Coronary artery (tissue), 2 donors: ENCODE measurements at regions not wholly inside any gene's neighbourhood (a gene's known extent, or its start where the extent isn't known, plus 50 kb on each side); places are given as distances from the start of the nearest gene placed in this dataset.

Experiments
- DNase-seq: peaks from one replicate; pipeline ENCODE4 v3.0.0-alpha.2; 2017; ENCODE audit warnings: low spot score
- H3K27ac ChIP-seq, 2 donors: fragments of 200-600 bp; sonication (generic); one replicate each; pipeline ENCODE4 v1.5.1; 2016 to 2019
- H3K4me3 ChIP-seq: fragments of 200-600 bp; sonication (generic); 2 replicates; pipeline ENCODE4 v1.5.1; 2016; ENCODE audit warnings: mild to moderate bottlenecking, moderate library complexity
- CTCF ChIP-seq: fragments of 200-600 bp; sonication (generic); IDR thresholded peaks from one replicate; pipeline ENCODE4 v1.5.1; 2019; ENCODE audit warnings: antibody characterized with exemption

DNA sequence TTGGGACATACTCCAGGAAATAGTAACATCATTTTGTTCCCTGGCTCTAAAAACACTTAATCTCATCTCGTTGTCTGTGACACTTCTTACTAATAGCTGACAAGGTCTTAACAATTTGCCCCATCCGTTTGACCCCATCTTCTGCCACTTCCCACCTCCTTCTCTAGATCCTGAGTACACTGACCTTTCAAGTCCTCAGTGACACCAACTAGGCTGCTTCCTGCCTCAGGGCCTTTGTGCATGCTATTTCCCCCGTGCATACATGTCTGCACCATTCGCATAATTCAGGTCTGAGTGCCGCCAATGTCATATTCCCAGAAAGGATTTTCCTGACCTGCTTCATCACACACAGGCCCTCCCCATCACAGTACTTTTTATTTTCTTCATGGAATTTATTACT is 70.6 kb upstream of the CCND2 start:
- DNase-seq: no peak
- no peak overlapping the region for H3K4me3 ChIP-seq
- no peak for TF ChIP-seq CTCF
- no peak overlapping the region for H3K27ac ChIP-seq

DNA sequence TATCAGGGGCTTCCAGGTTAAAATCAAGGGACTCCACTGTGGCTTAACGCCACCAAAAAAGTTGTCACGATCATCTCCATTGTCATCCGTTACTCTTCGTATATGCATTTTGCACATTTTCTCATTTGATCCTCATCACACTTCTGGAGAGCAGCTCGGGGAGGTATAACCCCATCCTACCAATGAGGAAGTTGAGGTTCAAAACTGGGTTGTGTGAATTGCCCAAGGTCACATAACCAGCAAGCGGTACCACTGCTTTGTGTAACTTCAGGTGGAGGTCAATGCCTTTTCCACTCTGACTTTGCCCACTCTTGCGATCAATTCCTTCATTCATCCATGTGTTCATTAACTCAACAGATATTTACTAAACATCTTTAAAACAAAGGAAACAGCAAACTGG is 71.1 kb upstream of the CCND2 start:
- no peak overlapping the region for H3K4me3 ChIP-seq
- no peak for DNase-seq
- TF ChIP-seq CTCF: no peak

GRCh38 chr12:4201333-4202100 is 72.0 kb upstream of the CCND2 start:
- Histone ChIP-seq H3K4me3 (no peak overlapping the region), H3K27ac (no peak overlapping the region)
- TF ChIP-seq CTCF: no peak
- no peak for DNase-seq

More for the DNA sequence above, 71.1 kb upstream of the CCND2 start:
- H3K27ac ChIP-seq: no peak overlapping the region

- DNase-seq: no peak
- TF ChIP-seq CTCF: no peak
- Histone ChIP-seq H3K27ac (no peak overlapping the region), H3K4me3 (no peak overlapping the region)
Observed at GRCh38 chr12:4197922-4198763, 75.4 kb upstream of the CCND2 start.

DNA sequence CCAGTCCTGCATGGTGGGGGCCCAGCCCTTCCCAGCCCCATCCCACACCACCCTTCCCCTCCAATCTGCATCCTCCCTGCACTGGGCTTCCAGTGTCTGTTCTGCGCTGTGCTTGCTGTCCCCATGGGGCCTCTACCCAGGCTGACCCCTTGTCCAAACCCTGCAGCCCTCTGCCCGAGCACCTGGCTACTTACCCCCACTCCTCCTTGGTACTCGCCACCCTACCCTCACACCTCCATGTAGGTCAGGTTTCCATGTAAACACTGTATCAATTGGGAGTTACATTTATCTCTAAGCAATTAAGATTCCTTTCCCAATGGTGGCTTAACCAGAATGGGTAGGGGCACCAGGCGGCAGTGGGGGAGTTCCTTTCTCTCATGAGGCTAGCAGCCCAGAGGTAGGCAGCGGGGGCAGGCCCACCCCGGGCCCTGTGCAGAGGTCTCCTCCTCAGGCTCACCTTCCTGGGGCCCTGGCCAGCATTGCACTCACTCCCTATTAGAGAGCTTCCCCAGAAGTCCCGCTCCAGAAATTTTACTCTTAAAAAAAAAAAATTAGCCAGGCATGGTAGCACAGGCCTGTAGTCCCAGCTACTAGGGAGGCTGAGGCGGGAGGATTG is 76.6 kb upstream of the CCND2 start:
- no peak overlapping the region for H3K27ac ChIP-seq
- no peak for TF ChIP-seq CTCF
- DNase-seq: no peak
- no peak overlapping the region for H3K4me3 ChIP-seq

GRCh38 chr12:4194668-4195067 is 78.9 kb upstream of the CCND2 start:
- no peak for TF ChIP-seq CTCF
- DNase-seq: no peak
- Histone ChIP-seq H3K4me3 (no peak overlapping the region), H3K27ac (no peak overlapping the region)
